HG03558 (cell line): ENCODE measurements at regions not wholly inside any gene's neighbourhood (a gene's known extent, or its start where the extent isn't known, plus 50 kb on each side); places are given as distances from the start of the nearest gene placed in this dataset.
"Not testable (repeated sequence)": the region's sequence is repeated elsewhere in the genome, so short reads cannot be mapped to it uniquely, and the experiment has no call there.

Source experiments
- ATAC-seq: cut with Tn5 transposase; IDR thresholded peaks from one replicate; pipeline ENCODE4 v1.9.1; 2021; ENCODE audit warnings: moderate number of reproducible peaks; ENCODE audit not compliant: unreplicated experiment; ENCODE audit errors: extremely low read depth

DNA sequence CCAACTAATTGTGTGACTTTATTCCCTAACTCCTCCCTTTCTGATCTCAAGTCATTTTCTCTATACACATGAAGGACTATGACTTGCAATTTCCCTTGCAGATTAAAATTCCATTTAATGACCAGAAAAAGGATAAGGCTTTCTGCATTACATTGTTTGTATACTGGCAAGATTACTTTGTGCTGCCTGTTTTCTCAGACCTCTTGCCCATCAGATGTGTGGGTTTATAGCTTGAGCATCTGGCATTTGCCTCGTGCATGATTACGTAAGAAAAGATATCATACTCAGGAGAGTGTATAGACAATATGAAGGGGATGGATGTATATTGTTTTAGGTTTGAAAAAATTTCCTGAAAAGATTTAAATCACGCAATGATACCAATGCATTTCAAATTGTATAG, 593.8 kb upstream of the SLIT2 start:
- no peak for ATAC-seq

DNA sequence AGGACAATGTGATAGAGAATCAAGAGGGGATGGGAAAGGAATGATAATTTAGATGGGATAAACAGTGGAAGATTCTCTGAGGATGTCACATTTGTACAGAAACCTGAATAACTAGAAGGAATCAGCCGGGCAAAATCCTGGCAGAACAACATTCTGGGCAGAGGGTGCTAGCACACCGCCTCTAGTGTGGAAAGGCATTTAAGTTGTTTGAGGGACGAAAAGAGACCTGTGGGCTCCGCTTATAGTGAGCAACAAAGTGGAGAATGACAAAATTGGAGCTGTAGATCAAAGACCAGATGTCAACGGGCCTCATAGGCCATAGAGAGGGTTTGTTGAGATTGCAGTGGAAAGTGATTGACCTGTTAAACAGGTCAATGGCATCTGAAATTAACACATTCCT, 596.0 kb upstream of the SLIT2 start:
- no peak for ATAC-seq

DNA sequence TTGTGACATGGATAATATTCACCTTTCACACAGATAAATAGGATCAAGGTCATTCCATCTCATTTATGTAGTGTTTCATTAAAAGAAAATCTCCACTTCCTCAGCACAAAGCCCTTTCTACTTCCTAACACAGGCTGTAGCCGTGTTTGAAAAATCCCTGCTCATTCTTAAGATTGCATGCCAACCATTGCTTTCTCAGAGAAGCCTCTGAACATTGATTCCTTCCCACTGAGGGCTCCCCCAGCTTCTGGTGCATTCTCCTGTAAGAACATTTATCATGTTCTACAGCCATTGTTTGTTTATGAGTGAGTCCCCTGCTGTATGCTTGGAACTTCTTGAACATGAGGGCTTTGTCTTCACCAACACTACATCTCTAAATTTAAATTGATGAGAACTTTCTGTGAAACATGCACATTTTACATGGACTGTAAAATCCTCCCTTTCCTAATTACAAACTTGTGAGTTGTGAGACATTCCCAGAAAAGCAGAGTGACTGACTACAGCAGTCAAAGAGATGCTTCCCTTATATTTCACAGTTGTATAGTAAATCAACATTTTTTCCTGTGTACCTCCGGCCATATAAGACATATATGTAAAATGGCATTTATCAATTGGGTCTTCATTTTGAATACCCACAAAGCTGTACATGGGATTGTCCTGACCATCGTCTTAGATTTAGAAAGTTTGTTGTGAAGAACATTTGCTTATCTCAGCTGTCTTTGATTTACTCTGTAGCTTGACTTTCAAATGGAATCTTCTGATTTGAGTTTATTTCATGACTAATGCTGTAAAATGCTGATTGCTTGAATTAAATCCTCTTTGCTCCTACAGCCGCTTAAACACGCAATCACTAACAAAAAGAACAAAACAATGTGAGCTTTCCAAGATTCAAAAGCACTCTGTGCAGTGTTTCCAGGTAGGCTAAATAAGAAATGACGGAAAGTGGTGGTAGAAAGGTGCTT, 600.5 kb upstream of the SLIT2 start:
- no peak for ATAC-seq

DNA sequence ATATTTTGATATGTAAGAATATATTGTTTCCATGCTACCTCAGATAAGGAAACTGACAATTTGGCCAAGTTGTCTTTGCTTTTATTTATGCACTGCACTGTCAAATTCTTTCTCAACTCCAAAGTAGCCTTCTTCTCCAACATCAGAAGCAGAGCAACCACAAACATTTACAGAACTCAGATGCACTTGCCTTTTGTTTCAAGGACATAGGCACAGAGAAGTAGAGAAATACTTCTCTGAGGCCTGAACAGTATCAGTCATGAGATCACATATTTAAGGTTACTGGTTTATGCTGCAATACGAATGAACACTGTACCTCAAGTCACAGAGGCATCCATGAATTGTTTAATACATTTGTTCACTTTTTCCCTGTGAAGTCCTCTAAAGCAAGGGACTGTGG, 606.1 kb upstream of the SLIT2 start:
- no peak for ATAC-seq

DNA sequence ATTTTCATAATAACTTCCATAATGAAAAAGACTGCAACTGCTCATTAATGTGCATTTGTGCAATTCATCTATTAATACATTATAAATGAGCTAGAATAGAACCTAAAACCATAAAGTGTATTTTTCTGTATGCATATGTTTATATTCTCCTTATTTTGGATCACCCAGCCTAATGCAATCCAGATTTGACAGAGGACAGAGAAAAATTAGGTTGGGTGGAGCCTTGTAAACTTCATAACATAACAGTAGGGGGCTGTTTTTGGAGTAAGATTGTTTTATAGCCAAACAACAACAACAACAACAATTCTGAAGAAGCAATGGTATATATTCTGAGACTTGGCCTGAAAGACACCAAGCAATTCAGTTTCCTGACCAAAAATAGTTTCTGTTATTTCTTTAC, 615.3 kb upstream of the SLIT2 start:
- no peak for ATAC-seq

DNA sequence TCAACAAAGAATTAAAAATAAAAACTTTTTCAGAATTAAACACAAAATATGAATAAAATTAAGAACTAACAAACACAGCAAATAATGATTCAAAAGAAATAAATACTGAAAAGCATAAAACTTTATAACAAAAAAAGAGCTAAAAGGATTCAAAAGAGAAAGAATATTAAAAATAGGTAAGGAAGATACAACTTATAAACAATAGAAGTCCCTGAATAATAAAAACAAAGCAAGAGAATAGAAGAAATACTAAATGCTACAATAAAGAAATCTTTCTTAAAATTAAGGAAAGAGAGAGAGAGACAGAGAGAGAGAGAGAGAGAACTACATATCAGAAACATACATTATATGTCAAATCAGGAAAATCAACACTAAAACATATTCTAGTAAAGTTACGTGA, 619.9 kb upstream of the SLIT2 start:
- no peak for ATAC-seq

DNA sequence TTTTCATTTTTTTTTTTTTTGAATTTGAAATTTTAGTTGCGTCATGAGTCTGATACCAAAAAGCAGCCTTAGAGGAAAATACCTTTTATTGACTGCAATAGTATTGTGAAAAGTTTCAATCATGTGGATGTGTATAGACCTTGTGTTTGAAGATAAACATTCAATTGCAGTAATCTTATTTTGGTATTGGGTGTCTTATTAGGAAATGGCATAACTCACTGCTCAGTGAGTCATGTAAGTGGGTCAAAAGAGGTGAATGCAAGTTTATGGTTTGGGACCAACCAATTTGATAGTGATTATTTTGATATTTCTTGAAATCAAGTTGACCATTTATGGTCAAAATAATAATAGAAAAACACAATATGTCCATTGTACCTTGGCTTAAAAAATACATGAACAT, 627.8 kb upstream of the SLIT2 start:
- no peak for ATAC-seq

DNA sequence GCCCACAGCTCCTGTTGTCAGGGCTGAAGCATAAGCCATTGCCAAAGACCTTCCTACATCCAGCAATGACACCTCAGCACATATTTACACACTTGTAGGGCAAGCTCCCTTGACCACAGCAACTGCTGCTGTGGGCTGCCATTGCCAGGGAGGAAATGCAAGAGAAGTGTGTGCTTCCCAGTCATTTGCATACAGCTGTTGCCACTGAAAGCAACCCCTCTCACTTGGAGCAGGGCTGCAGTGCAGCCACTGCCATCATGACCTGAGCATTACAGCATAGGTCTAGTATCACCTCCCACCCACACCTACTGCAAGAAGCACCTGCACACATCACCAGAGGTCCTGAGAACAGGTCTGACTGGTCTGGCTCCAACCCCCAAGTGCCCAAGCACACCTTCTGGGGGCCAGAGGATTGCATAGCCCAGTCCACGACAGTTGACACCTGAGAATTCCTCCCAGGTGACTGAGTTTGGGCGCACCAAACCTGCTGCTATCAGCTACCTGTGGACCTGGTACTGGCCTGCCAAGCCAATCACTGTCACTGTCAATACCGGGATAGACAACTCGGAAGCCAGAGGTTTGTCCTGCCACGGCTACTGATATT, 636.5 kb upstream of the SLIT2 start:
- no peak for ATAC-seq

DNA sequence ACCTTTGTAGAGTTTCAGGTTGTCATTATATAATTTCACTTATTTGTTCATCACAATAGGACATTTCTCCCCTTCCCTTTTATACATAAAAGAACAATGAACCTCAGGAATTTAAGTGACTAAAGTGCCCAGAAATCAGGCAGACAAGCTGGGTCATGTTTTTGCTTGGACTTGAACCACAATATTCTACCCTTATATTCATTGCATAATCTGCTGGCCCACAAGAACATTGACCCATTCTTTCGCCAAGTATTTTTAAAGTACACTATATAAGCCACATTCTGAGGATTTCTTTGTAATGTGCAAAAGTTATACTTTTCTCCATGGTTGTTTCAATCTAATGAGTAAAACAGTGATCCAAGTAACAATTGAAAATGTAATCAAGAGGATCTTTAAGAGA, 637.5 kb upstream of the SLIT2 start:
- ATAC-seq = no peak

DNA sequence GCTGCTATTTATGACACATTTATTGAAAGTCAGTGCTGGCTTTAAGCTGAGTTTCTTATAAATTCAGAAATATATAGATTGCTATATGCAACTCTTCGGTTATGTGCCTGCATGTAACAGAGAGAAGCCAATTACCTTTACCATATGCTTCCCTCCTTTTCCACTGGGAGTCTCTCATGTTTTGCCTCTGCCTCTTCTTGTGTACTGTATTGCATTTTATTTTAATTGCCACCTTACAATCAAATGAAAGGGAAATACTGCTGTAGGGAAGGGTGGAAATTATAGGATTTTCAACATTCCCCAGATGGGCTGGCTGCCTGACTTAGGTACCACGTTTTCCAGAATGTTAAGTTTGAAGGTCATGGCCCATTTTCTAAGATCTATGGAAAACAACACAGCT, 655.4 kb upstream of the SLIT2 start:
- ATAC-seq = no peak

DNA sequence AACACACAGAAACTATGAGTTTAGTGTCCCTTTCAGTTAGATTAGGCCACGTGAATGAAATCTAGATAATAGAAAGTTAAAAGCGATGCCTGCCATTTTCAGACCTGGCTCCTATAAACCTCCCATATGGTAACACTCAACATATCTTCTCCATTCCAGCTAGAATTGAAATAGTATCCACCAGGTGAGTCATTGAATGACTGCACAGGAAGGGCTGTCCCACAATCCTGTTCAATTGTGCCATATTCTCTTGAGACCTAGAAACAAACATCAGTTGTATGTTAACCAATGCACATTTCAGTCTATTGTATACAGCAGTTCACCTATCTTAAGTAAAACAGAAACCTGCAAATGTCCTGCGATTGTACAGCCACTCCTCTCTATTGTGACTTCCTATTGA, 659.3 kb upstream of the SLIT2 start:
- ATAC-seq = no peak

DNA sequence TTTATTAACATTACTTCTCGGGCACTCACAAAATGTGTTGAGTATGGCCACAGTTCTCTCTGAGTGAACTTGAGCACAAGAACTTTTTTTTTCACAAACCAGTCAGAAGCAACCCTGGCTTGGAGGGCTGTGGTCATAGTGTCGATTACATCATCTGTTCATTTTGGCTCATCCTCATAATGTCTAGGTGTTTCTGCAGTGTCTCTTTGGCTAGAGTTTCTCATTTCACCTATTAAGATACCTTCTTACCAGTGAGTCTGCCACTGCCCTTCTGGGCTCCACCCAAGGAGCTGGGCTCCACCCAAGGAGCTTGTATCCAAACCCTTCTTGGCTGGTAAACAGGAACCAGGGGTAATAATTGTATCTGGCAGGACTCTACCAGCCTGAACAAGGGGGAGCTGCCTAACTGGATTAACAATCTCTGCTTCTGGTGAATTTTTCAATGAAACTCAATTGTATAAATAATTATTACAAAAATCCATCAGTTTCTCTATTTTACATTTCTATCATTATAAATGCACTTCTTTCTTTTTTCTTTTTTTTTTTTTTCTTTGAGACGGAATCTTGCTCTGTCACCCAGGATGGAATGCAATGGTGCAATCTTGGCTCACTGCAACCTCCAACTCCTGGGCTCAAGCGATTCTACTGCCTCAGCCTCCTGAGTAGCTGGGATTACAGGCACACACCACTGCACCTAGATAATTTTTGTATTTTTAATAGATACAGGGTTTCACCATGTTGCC, 667.7 kb upstream of the SLIT2 start:
- no peak for ATAC-seq

DNA sequence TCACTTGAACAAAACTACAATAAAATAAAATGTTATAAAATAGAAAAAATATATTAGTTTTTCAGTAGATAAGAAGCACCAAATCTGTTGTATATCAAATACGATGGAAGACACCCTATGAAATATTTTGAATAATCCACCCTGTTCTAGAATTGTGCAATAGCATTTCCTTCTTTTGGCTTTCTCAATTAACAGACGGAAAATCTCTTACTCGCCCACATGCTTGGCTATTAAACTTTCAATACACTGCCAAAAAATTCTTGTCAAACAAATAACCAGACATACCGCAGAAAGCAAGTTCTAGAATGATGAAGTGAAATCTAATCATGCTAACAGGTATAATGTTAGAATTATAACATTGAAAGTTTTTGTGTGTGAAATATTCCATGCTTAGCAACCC, 671.6 kb upstream of the SLIT2 start:
- ATAC-seq = no peak

DNA sequence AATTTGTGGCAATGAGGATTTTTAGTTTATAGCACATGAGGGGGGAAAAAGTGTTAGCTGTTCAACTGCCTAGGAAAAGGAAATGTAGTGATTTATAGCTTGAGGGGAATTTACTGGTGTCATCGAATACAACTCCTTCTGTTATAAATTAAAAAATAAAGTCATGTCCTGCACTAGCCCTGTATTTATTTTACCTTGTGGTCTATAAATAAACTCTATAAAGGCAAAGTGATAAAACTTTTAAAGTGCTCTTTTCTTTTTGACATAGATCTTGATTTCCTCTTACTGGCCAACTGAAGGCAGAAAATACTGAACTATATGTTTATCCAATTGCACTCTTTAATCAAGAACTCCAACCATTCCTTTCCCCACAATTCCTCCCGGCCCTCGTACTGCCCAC, 672.1 kb upstream of the SLIT2 start:
- no peak for ATAC-seq

DNA sequence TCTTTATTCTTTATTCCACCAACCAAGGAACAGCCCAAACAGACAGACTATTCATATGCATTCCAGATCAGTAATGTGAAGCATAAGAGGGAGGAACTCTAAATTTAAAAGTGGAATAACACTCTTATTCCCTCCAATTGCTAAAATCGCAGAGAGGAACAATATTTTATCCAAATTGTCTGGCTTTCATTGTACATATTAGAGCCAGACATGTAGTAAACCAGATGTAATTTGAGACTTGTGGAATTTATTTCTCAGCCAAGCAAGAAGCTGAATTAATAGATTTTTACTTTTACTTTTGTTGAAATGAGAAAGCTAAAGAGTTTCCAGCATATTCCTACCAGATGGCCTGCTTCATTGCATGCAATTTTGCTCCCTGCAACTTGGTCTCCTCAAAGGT, 674.6 kb upstream of the SLIT2 start:
- ATAC-seq = no peak

DNA sequence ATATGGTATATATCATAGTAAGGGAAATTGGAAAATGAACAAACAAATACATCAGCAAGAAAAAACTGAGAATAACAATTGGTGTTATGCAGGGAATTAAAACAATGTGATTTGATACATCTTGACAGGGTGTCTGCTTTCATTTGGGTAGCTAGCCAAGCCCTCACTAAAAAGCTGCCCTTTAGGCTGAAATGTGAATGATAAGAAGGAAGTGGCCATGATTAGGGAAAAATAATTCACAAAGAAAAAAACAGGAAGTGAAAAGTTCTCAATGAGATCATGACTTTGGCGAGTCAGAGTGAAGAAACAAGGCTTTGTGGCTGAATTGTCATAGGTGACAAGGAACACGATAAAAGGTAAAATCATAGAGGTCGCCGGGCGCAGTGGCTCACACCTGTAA, 675.8 kb upstream of the SLIT2 start:
- no peak for ATAC-seq

DNA sequence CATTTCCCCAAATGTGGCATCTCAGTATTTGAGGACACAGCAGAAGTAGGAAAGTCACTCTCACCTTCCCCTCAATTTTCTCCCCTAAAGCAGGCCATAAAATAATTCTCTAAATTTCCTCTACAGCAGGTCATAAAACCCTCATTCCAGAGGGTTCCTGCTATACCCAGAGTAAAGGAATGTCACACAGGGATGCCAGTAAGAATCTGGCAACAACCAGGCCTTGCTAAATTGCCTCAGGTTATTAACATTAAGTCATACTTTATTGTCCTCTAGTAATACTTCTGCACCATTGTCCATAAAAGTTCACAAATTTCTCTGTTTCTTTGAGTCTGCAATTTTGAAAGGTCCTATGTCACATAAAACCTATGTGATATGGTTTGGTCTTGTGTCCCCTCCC, 685.7 kb upstream of the SLIT2 start:
- ATAC-seq = no peak

DNA sequence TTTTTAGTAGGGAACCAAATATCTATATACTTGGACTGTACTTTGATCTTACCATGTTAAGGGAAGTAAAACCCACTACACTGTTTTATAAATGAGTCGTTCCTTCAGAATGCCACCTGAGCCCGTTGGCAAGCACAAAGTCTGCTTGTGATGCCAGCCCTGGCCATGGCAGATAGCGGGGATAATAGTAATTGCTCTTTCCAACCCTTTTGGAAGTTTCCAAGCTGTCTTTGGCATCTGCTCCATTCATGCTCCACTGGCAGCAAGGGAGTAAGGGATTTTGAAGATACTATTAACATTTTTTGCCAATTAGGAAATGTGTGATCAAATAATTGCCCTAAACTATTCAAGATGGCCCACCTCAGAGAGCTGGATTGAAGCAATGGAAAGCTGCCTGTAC, 689.2 kb upstream of the SLIT2 start:
- no peak for ATAC-seq

DNA sequence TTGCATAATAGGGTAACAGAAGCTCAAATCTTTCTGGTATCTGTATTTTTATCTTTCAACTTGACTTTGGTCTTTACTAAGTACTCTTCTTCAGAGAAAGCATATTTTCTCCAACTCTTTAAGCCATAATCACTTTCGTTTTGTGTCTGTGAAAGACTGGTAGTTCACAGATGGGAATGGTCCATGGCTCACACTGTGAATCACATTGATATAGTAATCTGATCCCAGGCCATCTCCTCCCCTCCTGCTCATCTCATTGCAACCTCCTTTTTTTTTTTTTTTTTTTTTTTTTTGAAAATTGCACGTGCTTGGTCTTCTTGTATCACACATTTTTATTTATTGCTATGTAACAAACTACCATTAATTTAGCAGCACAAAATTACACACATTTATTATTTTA, 694.5 kb upstream of the SLIT2 start:
- no peak for ATAC-seq

DNA sequence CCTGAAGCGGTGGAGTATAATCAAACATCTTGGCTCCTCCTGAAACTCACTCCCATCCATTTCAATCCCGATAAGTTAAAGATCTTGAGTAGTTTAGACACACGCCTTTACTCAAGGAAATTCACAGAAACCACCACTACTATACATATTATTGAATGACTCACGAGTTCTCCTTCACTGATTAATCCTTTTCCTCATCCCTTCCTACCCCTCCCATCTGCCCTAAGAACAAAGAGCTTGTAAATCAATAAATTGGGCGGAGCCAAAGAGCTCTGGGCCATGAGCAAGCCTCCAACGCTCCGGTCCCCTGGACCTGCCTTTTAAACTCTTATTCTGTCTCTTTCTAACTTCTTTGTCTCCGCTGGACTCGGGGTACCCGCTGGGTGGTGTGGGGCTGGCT, 695.4 kb upstream of the SLIT2 start:
- ATAC-seq = not testable (repeated sequence)

DNA sequence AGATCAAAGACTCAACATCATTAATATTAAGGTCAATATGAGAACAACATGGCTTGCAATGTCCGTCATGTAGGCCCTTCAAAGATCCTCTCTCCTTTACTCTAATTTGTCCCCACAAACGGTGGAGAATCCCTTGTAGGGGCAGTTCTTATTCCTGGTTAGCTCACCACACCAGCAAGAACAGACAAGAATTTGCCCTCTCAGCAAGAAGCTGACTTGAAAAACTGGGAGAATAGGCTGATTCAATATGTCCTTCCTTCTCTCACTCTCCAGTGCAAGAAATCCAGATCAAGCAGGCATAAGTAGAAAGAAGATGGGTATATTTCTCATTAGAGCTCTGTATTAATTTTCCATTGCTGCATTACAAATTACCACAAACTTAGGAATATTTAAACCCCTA, 704.2 kb upstream of the SLIT2 start:
- ATAC-seq = no peak
